HFF-Myc (cell line): ENCODE measurements at regions not wholly inside any gene's neighbourhood (a gene's known extent, or its start where the extent isn't known, plus 50 kb on each side); places are given as distances from the start of the nearest gene placed in this dataset.

Experiments
- DNase-seq: peaks from one replicate; pipeline ENCODE4 v3.0.0-alpha.2; 2011; ENCODE audit warnings: low read depth; ENCODE audit errors: extremely low read depth
- H3K4me3 ChIP-seq: replicated peaks from 2 replicates; pipeline ENCODE4 v1.5.1; 2011; ENCODE audit warnings: low read depth, mild to moderate bottlenecking, control low read depth, low read length
- TF ChIP-seq, protein P1 (sequence below): IDR thresholded peaks from 2 replicates; pipeline ENCODE4 v1.5.1; 2012; ENCODE audit warnings: mild to moderate bottlenecking, low read depth, low read length, control low read depth; ENCODE audit errors: missing control alignments

DNA sequence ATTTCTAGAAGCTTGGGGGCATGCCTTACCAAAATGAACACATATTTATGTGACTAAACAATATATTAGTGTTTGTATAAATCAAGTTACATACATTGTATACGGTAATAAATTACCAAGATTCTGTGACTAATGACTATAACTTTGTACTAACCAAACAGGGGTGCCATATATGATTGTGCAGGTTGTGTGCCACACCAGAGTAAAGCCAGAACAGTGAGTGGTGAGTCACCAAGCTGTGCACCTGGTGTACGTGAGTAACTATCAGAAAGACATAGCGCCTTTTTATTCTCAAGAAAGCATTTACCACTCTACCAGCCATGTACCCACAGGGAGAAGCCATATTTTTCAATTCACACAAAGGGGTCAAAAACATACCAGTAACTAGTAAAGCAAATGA is 453.2 kb upstream of the PIK3C3 start:
- DNase-seq, result no peak
- TF ChIP-seq, protein P1, sequence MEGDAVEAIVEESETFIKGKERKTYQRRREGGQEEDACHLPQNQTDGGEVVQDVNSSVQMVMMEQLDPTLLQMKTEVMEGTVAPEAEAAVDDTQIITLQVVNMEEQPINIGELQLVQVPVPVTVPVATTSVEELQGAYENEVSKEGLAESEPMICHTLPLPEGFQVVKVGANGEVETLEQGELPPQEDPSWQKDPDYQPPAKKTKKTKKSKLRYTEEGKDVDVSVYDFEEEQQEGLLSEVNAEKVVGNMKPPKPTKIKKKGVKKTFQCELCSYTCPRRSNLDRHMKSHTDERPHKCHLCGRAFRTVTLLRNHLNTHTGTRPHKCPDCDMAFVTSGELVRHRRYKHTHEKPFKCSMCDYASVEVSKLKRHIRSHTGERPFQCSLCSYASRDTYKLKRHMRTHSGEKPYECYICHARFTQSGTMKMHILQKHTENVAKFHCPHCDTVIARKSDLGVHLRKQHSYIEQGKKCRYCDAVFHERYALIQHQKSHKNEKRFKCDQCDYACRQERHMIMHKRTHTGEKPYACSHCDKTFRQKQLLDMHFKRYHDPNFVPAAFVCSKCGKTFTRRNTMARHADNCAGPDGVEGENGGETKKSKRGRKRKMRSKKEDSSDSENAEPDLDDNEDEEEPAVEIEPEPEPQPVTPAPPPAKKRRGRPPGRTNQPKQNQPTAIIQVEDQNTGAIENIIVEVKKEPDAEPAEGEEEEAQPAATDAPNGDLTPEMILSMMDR, result no peak
- H3K4me3 ChIP-seq, result no peak overlapping the region

DNA sequence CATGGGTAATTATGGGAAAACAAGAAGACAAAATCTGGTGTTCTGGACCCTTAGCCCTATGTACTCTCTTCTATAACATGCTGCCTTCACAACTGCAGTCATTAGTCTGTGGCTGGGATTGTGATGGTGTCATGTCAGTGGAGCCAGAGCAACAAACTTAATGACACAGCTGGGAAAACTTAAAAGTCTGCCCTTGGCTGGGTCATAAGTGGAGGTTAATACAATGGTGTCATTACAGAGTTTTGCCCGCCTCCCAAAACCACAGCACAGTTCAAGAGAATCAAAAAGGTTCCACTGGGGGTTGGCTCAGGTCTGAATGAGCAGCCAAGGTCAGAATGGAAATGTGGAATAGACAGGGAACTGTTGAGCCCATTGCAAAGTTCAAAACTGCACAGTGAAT is 455.7 kb upstream of the PIK3C3 start:
- no peak for DNase-seq
- TF ChIP-seq, protein P1, result no peak
- H3K4me3 ChIP-seq, result no peak overlapping the region

DNA sequence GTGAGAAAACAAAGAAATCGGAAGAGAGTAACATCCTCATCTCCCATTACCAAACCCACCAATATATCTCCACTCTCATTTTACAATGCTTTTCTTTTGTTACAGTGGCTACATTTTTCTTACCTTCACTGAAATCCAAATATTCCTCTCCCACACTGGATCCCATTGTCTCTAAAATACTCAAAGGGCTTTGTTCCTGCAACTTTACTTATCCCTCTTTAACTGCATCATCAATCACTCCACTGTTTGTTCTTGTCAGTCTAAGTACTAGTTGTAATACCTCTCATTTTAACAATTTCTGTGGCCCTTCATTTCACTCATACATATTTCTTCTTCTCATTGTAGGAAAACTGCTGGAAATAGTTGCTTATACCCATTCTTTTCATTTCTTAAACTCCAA is 464.2 kb upstream of the PIK3C3 start:
- TF ChIP-seq, protein P1, result no peak
- H3K4me3 ChIP-seq, result no peak overlapping the region
- DNase-seq, result no peak

DNA sequence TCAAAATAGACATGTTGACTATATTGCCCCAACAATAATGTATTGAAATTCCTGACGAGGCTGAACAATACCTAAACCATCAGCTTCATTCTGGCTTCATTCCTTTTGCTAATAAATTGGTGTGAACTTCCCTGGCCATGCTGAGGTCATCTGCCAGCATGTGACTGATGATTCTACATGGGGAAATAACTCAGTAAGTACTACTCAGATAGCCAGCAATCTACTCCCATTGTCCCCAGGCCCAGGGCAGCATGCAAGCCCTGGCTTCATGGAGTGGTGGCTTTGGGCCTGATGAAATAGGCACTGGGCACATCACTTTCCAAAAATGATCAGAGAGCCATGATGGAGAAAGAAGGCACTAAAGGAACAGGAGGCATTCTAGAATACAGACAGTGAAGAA is 468.5 kb upstream of the PIK3C3 start:
- H3K4me3 ChIP-seq, result no peak overlapping the region
- TF ChIP-seq, protein P1, result no peak
- DNase-seq, result no peak

DNA sequence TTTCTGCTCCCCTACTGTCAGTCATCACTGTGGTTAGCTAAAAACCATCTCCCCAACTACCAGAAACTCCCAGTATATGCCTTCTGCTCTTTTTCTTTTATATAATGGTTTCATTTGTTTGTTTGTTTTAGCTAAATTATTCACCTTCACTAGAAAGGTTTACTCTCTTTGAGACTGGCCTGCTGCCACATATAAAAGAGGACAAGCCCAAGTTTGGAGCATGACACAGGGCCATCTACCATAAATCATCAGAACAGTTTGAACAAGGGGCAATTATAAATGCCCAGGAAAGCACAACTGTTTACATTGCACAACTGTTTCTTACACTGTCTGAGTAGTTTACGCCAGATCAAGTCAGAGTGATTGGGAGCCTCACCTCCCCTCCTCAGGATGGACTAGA is 471.0 kb upstream of the PIK3C3 start:
- DNase-seq, result no peak
- TF ChIP-seq, protein P1, result no peak
- H3K4me3 ChIP-seq, result no peak overlapping the region

DNA sequence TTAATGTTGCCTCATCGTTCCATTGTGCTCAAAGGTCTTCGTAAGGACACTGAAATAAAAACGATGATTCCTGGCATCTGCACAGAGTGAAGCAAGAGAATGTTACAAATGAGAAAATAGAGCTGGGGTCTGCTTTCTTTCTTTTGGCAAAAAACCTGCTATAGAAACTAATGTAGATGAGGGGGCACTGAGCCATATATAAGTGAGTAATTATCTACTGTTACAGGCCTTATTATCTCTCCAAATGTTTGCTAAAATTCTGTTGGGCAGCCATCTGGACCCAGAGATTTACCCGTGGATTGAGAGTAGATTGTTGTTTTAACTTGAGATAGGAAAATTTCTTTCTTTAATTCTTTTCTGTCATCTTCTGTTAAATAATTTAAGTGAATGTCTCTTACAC is 472.5 kb upstream of the PIK3C3 start:
- TF ChIP-seq, protein P1, result no peak
- no peak overlapping the region for H3K4me3 ChIP-seq
- DNase-seq, result no peak

DNA sequence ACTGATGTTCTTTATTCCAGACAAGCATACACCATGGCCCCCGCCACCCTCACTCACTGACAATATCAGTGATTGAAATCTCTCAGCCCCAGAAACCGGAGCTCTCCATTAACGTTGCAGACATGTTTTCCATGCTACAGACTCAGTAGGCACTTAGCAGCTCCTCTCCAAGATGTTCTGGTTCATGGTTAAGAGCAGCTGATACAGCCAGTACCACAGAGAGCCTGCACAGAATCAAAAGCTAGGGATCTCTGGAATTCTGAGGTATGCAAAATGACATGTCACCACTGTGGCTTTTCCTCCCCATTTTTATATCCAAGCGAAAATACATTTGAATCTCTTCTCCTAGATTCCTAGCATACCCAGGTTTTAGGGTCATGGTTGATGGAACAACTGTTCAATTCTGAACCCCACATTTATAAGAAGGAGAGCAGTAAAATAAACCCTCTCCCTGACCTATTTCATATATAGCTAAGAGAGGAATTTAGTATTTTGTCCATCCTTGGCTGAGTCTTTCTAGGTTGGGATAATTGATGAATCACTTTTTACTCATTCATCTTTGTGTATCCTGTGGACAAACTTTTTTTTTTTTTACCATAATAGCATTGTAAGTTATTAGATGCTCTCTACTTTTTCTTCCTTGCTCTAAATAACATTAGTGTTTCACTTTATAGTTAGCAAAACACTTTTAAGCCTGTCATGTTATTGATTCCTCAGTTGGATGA is 488.4 kb upstream of the PIK3C3 start:
- TF ChIP-seq, protein P1, result no peak
- DNase-seq, result no peak
- H3K4me3 ChIP-seq, result no peak overlapping the region
